Activated naive CD4-positive, alpha-beta T cell treated with anti-CD3 and anti-CD28 coated beads, Interleukin-2, amount 50 U/mL, for 24 hours (primary cell): ENCODE measurements at regions not wholly inside any gene's neighbourhood (a gene's known extent, or its start where the extent isn't known, plus 50 kb on each side); places are given as distances from the start of the nearest gene placed in this dataset.

Experiments
- H3K27ac Mint-ChIP-seq: one replicate; pipeline ENCODE4 v1.8.0; 2021; ENCODE audit warnings: mild to moderate bottlenecking, mixed read lengths
- H3K27me3 Mint-ChIP-seq: one replicate; pipeline ENCODE4 v1.8.0; 2021; ENCODE audit warnings: mixed read lengths
- H3K36me3 Mint-ChIP-seq: one replicate; pipeline ENCODE4 v1.8.0; 2021; ENCODE audit warnings: mixed read lengths
- H3K4me1 Mint-ChIP-seq: one replicate; pipeline ENCODE4 v1.8.0; 2021; ENCODE audit warnings: mixed read lengths
- H3K4me3 Mint-ChIP-seq: one replicate; pipeline ENCODE4 v1.8.0; 2021; ENCODE audit warnings: mild to moderate bottlenecking, mixed read lengths
- H3K9me3 Mint-ChIP-seq: one replicate; pipeline ENCODE4 v1.8.0; 2021; ENCODE audit warnings: mixed read lengths

DNA sequence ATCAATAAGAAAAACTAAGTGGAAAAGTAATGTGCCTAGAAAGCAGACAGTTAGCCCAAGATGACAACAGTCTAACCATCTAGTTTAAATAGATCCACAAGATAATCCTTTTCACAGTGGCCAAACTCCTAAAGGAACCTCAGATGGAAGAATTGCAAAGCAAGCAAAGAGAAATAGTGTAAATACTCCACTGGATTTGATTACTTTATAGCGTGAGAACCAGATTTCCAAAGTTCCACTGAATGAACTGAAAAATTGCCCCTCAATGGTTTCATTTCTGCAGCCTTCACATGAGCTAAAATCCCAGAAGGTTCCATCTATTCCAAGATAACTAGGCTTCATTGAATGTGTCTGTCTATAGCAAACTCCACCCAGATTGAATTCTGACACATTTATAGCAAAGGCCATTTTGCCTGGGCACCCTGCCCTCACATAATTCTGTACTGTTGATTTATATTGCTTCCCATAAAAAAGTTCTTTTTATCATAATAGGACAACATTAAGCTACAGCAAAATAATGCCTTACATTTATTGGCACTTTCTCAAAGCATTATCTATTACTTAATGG, 129.7 kb upstream of the THBS1 start:
- H3K4me3 Mint-ChIP-seq = no peak overlapping the region
- no peaks in the 10 kb centered on the region for H3K4me1 Mint-ChIP-seq
- H3K9me3 Mint-ChIP-seq = no peaks in the 10 kb centered on the region
- H3K27ac Mint-ChIP-seq = no peak overlapping the region
- H3K27me3 Mint-ChIP-seq = peaks cover 14% of the 10 kb centered on the region
- H3K36me3 Mint-ChIP-seq = no peaks in the 10 kb centered on the region

GRCh38 chr15:39451871-39452270, 129.0 kb upstream of the THBS1 start:
- Mint-ChIP-seq H3K9me3 (no peaks in the 10 kb centered on the region), H3K4me1 (no peaks in the 10 kb centered on the region), H3K27ac (no peak overlapping the region), H3K36me3 (no peaks in the 10 kb centered on the region), H3K27me3 (peaks cover 14% of the 10 kb centered on the region), H3K4me3 (no peak overlapping the region)

DNA sequence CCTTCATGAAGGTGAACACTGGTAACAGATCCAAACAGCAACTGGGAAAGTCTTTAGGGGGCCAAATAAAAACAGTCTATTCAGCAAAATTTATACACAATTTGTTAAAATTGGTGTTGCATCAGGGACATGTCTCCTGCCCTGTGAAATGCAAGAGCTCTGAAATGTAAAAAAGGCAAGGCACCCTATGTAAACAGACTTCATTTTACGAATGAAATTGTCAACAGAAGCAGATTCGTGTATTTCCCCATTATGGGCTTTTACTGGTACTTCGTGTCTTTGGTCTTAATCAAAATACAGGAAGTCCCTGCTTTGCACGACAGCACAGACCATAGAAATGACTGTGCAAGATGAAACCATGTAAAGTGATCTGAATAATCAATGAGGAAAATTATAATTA, 127.3 kb upstream of the THBS1 start:
- no peak overlapping the region for H3K4me3 Mint-ChIP-seq
- no peaks in the 10 kb centered on the region for H3K9me3 Mint-ChIP-seq
- H3K4me1 Mint-ChIP-seq = no peaks in the 10 kb centered on the region
- H3K27ac Mint-ChIP-seq = no peak overlapping the region
- peaks cover 10% of the 10 kb centered on the region for H3K27me3 Mint-ChIP-seq
- no peaks in the 10 kb centered on the region for H3K36me3 Mint-ChIP-seq

GRCh38 chr15:39454189-39454986, 126.5 kb upstream of the THBS1 start:
- Mint-ChIP-seq H3K4me3 (no peak overlapping the region), H3K27ac (no peak overlapping the region), H3K4me1 (no peaks in the 10 kb centered on the region), H3K27me3 (peaks cover 10% of the 10 kb centered on the region), H3K36me3 (no peaks in the 10 kb centered on the region), H3K9me3 (no peaks in the 10 kb centered on the region)

DNA sequence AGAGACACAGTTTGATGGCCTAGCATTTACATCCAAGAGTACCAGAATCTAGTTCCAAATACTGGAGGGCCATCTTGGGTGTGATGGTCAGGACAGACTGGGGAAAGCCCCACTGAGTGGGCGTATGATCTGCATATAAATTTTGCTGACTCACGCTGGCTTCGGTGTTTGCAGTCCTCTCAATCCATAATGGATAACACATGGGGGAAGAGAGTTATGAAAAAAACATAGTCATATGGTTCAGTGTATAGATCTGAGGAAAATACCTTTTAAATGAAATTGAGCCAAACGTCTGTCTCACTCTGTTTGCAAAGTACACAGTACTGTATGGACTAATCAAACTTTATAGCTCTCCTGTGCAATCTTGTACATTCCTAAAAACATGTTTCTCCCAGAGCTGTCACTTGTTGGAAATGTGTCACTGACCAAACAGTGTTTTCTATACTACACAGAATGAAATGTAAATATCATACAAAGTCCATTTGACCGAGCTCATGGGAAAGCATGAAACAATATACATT, 125.3 kb upstream of the THBS1 start:
- Mint-ChIP-seq H3K4me3 (no peak overlapping the region), H3K27me3 (peaks cover 3% of the 10 kb centered on the region), H3K4me1 (no peaks in the 10 kb centered on the region), H3K36me3 (no peaks in the 10 kb centered on the region), H3K9me3 (no peaks in the 10 kb centered on the region), H3K27ac (no peak overlapping the region)

DNA sequence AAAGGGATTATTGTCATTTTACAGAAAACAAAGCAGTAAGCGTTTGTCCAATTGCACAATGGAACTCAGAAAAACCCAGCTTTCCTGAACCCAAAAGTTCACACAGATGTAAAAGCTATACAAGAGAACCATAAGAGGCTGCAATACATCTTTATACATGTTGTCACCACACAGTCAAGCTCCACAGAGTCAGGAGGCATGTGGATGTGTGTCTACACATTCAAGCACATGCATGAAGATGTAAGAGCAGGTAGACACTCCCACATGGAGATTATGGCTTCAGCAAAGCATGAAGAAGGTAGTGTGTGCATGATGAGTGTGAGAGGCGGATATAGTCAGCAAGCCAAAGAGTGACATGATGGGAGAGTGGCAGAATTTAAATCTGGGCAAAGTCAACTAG, 124.7 kb upstream of the THBS1 start:
- Mint-ChIP-seq H3K36me3 (no peaks in the 10 kb centered on the region), H3K4me1 (no peaks in the 10 kb centered on the region), H3K4me3 (no peak overlapping the region), H3K27ac (peak overlapping the region; percentile 9), H3K9me3 (no peaks in the 10 kb centered on the region), H3K27me3 (peaks cover 3% of the 10 kb centered on the region)

GRCh38 chr15:39456582-39457330, 124.1 kb upstream of the THBS1 start:
- no peaks in the 10 kb centered on the region for H3K36me3 Mint-ChIP-seq
- H3K4me3 Mint-ChIP-seq = no peak overlapping the region
- no peaks in the 10 kb centered on the region for H3K9me3 Mint-ChIP-seq
- no peaks in the 10 kb centered on the region for H3K4me1 Mint-ChIP-seq
- H3K27ac Mint-ChIP-seq = no peak overlapping the region
- peaks cover 4% of the 10 kb centered on the region for H3K27me3 Mint-ChIP-seq

- Mint-ChIP-seq H3K27me3 (peaks cover 8% of the 10 kb centered on the region), H3K4me3 (no peak overlapping the region)
These were observed 122.7 kb upstream of the THBS1 start for GRCh38 chr15:39458131-39458530.

DNA sequence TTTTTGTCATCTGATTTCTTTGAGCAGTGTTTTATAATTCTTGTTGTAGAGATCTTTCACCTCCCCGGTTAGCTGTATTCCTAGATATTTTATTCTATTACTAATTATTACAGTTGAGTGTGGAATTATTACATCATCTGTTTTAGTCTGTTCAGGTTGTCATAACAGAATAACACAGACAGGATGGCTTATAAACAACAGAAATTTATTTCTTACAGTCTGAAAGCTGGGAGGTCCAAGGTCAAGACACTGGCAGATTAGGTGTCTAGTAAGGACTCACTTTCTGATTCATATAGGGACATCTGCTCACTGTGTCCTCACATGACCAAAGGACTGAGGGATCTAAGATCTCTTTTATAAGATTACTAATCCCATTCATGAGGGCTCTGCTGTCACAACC, 121.3 kb upstream of the THBS1 start:
- Mint-ChIP-seq H3K36me3 (no peaks in the 10 kb centered on the region), H3K4me3 (no peak overlapping the region), H3K27ac (no peak overlapping the region), H3K27me3 (peaks cover 4% of the 10 kb centered on the region), H3K4me1 (no peaks in the 10 kb centered on the region), H3K9me3 (no peaks in the 10 kb centered on the region)

More at GRCh38 chr15:39458131-39458530, 122.7 kb upstream of the THBS1 start:
- H3K36me3 Mint-ChIP-seq = no peaks in the 10 kb centered on the region
- H3K27ac Mint-ChIP-seq = no peak overlapping the region
- H3K4me1 Mint-ChIP-seq = no peaks in the 10 kb centered on the region
- H3K9me3 Mint-ChIP-seq = no peaks in the 10 kb centered on the region

DNA sequence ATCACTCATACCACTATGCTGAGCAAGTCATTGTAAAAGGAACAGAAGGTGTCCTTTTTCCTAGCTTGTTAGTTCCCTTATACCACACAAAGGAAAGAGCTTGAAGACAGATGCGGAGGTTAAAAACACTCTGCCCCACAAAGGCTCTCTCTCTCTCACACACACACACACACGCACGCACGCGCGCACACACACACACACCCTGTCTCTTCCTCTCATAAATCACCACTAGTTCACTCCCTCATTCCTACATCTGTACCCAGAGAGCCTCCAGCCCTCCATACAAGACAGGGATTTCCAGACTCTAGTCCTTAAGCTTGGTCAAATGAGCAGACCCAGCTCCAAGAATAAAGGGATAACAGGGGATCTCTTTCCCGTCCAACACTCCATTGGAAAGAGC, 120.1 kb upstream of the THBS1 start:
- Mint-ChIP-seq H3K27me3 (peaks cover 4% of the 10 kb centered on the region), H3K36me3 (no peaks in the 10 kb centered on the region), H3K4me1 (no peaks in the 10 kb centered on the region), H3K27ac (no peak overlapping the region), H3K4me3 (no peak overlapping the region), H3K9me3 (no peaks in the 10 kb centered on the region)

GRCh38 chr15:39461536-39462130, 119.2 kb upstream of the THBS1 start:
- Mint-ChIP-seq H3K36me3 (no peaks in the 10 kb centered on the region), H3K9me3 (no peaks in the 10 kb centered on the region), H3K4me3 (no peak overlapping the region), H3K4me1 (no peaks in the 10 kb centered on the region), H3K27ac (no peak overlapping the region), H3K27me3 (peaks cover 4% of the 10 kb centered on the region)

DNA sequence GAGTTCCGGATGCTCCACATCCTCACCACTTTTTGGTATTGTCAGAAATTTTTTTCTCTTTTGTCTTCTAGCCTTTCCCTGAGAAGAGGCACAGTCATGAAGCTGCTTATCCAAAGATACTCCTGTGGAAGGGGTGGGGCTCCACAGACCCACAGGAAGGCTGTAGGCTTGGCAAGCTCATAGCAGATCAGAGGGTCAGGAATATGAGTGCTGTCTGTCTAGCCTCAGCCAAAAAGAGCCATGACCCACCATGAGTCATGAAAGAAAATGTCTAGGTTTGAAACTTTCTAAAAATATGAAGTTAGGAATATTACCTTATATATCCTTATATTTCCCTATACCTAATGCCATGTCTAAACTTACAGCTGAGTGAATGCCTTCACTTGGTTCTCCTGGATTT, 118.2 kb upstream of the THBS1 start:
- no peaks in the 10 kb centered on the region for H3K4me1 Mint-ChIP-seq
- H3K36me3 Mint-ChIP-seq = no peaks in the 10 kb centered on the region
- H3K27ac Mint-ChIP-seq = no peak overlapping the region
- H3K4me3 Mint-ChIP-seq = no peak overlapping the region
- H3K27me3 Mint-ChIP-seq = peaks cover 4% of the 10 kb centered on the region
- H3K9me3 Mint-ChIP-seq = no peaks in the 10 kb centered on the region

- no peaks in the 10 kb centered on the region for H3K9me3 Mint-ChIP-seq
- H3K27me3 Mint-ChIP-seq = peaks cover 4% of the 10 kb centered on the region
- no peak overlapping the region for H3K27ac Mint-ChIP-seq
- no peaks in the 10 kb centered on the region for H3K4me1 Mint-ChIP-seq
- no peaks in the 10 kb centered on the region for H3K36me3 Mint-ChIP-seq
- H3K4me3 Mint-ChIP-seq = no peak overlapping the region
These were observed 114.8 kb upstream of the THBS1 start for GRCh38 chr15:39465843-39466749.

GRCh38 chr15:39466750-39467105, 114.2 kb upstream of the THBS1 start:
- Mint-ChIP-seq H3K4me3 (no peak overlapping the region), H3K27ac (no peak overlapping the region), H3K4me1 (no peaks in the 10 kb centered on the region), H3K36me3 (no peaks in the 10 kb centered on the region), H3K27me3 (peaks cover 3% of the 10 kb centered on the region), H3K9me3 (no peaks in the 10 kb centered on the region)

GRCh38 chr15:39468331-39468730, 112.5 kb upstream of the THBS1 start:
- Mint-ChIP-seq H3K27me3 (no peaks in the 10 kb centered on the region), H3K27ac (no peak overlapping the region), H3K4me3 (no peak overlapping the region), H3K9me3 (no peaks in the 10 kb centered on the region), H3K4me1 (no peaks in the 10 kb centered on the region), H3K36me3 (no peaks in the 10 kb centered on the region)
